H1 (cell line): ENCODE measurements at regions not wholly inside any gene's neighbourhood (a gene's known extent, or its start where the extent isn't known, plus 50 kb on each side); places are given as distances from the start of the nearest gene placed in this dataset.

Source experiments
- CTCF ChIA-PET: fragments of 300-600 bp; sonication (Branson Sonifier 250); formaldehyde crosslinking; loops from one replicate; lab custom pipeline; 2021; ENCODE audit not compliant: partially characterized antibody; lab: Charles Lee
- POLR2A ChIA-PET: fragments of 300-600 bp; sonication (Branson Sonifier 250); formaldehyde crosslinking; loops from one replicate; lab custom pipeline; 2021; ENCODE audit warnings: inconsistent platforms; ENCODE audit not compliant: partially characterized antibody; lab: Charles Lee
- DNase-seq, 2 experiments: peaks; one replicate each; pipeline versions ENCODE4 v3.0.0 to v3.0.0-alpha.2; 2010 to 2022; ENCODE audit warnings: low spot score in 2 of 2, low read depth in 1 of 2, mixed read lengths in 1 of 2
- FAIRE-seq: peaks from 2 replicates; lab custom pipeline; 2011; peaks lifted over from hg19 to GRCh38; lab: Jason Lieb, UNC
- H2AFZ ChIP-seq: 2 replicates; pipeline ENCODE4 v1.8.1; 2012; ENCODE audit warnings: low read length, inconsistent platforms
- H2AK5ac ChIP-seq: 2 replicates; pipeline ENCODE4 v1.6.1; 2013; ENCODE audit warnings: low read depth, low read length
- H2BK120ac ChIP-seq: replicated peaks from 2 replicates; pipeline ENCODE3; 2013; ENCODE audit warnings: low read depth, low read length, inconsistent platforms
- H2BK12ac ChIP-seq: 2 replicates; pipeline ENCODE4 v1.6.1; 2013; ENCODE audit warnings: low read depth, low read length
- H2BK15ac ChIP-seq: 2 replicates; pipeline ENCODE4 v1.6.1; 2013; ENCODE audit warnings: low read length
- H2BK20ac ChIP-seq: 2 replicates; pipeline ENCODE4 v1.6.1; 2013; ENCODE audit warnings: low read length
- H2BK5ac ChIP-seq: 2 replicates; pipeline ENCODE4 v1.6.1; 2013; ENCODE audit warnings: low read depth, low read length
- H3K14ac ChIP-seq: 2 replicates; pipeline ENCODE4 v1.6.1; 2013; ENCODE audit warnings: inconsistent platforms; ENCODE audit not compliant: insufficient read length
- H3K18ac ChIP-seq: 2 replicates; pipeline ENCODE4 v1.6.1; 2013; ENCODE audit warnings: low read length; ENCODE audit errors: extremely low read depth
- H3K23ac ChIP-seq: 2 replicates; pipeline ENCODE4 v1.6.1; 2013; ENCODE audit warnings: inconsistent platforms; ENCODE audit not compliant: insufficient read length
- H3K23me2 ChIP-seq: 2 replicates; pipeline ENCODE4 v1.6.1; 2013; ENCODE audit warnings: low read depth, low read length
- H3K27ac ChIP-seq: 2 replicates; pipeline ENCODE4 v1.6.1; 2011; ENCODE audit warnings: low read depth, low read length, inconsistent platforms
- H3K27me3 ChIP-seq, 4 experiments: replicated peaks in 1 of 4; 1 replicate in 1 of 4; 2 replicates in 3 of 4; pipeline versions ENCODE4 v1.6.1 to v1.8.1; 2011 to 2013; ENCODE audit warnings: low read length in 3 of 4, mild to moderate bottlenecking in 3 of 4, inconsistent platforms in 2 of 4, mixed read lengths in 2 of 4, moderate library complexity in 1 of 4; ENCODE audit not compliant: control insufficient read depth in 3 of 4, insufficient read depth in 3 of 4; ENCODE audit errors: extremely low read depth in 1 of 4
- H3K36me3 ChIP-seq, 4 experiments: 2 replicates each; pipeline versions ENCODE4 v1.6.1 to v1.8.1; 2011 to 2013; ENCODE audit warnings: mild to moderate bottlenecking in 4 of 4, low read length in 3 of 4, moderate library complexity in 2 of 4, control low read depth in 1 of 4, inconsistent platforms in 1 of 4; ENCODE audit not compliant: insufficient read depth in 4 of 4, control insufficient read depth in 2 of 4
- H3K4ac ChIP-seq: replicated peaks from 2 replicates; pipeline ENCODE3; 2013; ENCODE audit warnings: low read length, low read depth, mixed read lengths, inconsistent platforms; ENCODE audit not compliant: insufficient read length
- H3K4me1 ChIP-seq, 4 experiments: replicated peaks in 1 of 4; 1 replicate in 1 of 4; 2 replicates in 3 of 4; pipeline versions ENCODE4 v1.6.1 to v1.8.1; 2011 to 2013; ENCODE audit warnings: low read length in 3 of 4, inconsistent platforms in 2 of 4, mixed read lengths in 1 of 4; ENCODE audit not compliant: insufficient read depth in 4 of 4, control insufficient read depth in 3 of 4
- H3K4me2 ChIP-seq, 2 experiments: 2 replicates each; pipeline versions ENCODE4 v1.6.1 to v1.8.1; 2011 to 2013; ENCODE audit warnings: low read depth in 2 of 2, low read length in 2 of 2, control low read depth in 1 of 2, inconsistent platforms in 1 of 2, mild to moderate bottlenecking in 1 of 2; ENCODE audit not compliant: insufficient read depth in 1 of 2
- H3K4me3 ChIP-seq, 4 experiments: fragments of 200-600, 300-600 bp in 1 of 4; sonication (generic), shearing (Covaris generic), sonication (Bioruptor Twin) in 1 of 4; 2 replicates each; pipeline versions ENCODE4 v1.5.1 to v1.8.1; 2011 to 2016; ENCODE audit warnings: low read length in 4 of 4, low read depth in 3 of 4, control low read depth in 2 of 4, inconsistent platforms in 2 of 4, mild to moderate bottlenecking in 2 of 4, mixed read lengths in 1 of 4, moderate library complexity in 1 of 4; ENCODE audit not compliant: insufficient read depth in 2 of 4; ENCODE audit errors: extremely low read depth in 1 of 4
- H3K56ac ChIP-seq: replicated peaks from 2 replicates; pipeline ENCODE3; 2013; ENCODE audit warnings: low read depth, mild to moderate bottlenecking, mixed read lengths, low read length, inconsistent platforms; ENCODE audit not compliant: insufficient read length
- H3K79me1 ChIP-seq: 2 replicates; pipeline ENCODE4 v1.6.1; 2013; ENCODE audit warnings: low read depth, low read length, control low read depth
- H3K79me2 ChIP-seq, 2 experiments: 2 replicates each; pipeline versions ENCODE4 v1.6.1 to v1.8.1; 2012 to 2013; ENCODE audit warnings: low read length in 2 of 2, mild to moderate bottlenecking in 2 of 2, inconsistent platforms in 1 of 2; ENCODE audit not compliant: insufficient read depth in 2 of 2, control insufficient read depth in 1 of 2
- H3K9ac ChIP-seq, 4 experiments: replicated peaks in 1 of 4; 1 replicate in 1 of 4; 2 replicates in 3 of 4; pipeline versions ENCODE4 v1.6.1 to v1.8.1; 2011 to 2013; ENCODE audit warnings: low read depth in 3 of 4, low read length in 3 of 4, control low read depth in 2 of 4, mild to moderate bottlenecking in 2 of 4, moderate library complexity in 2 of 4, inconsistent platforms in 1 of 4; ENCODE audit errors: extremely low read depth in 1 of 4
- H3K9me3 ChIP-seq, 2 experiments: 2 replicates each; pipeline versions ENCODE4 v1.6.1 to v1.8.1; 2012 to 2013; ENCODE audit warnings: mild to moderate bottlenecking in 2 of 2, moderate library complexity in 2 of 2, control low read depth in 1 of 2, inconsistent platforms in 1 of 2, low read depth in 1 of 2, low read length in 1 of 2, mixed read lengths in 1 of 2; ENCODE audit not compliant: insufficient read depth in 2 of 2
- H4K20me1 ChIP-seq, 2 experiments: replicated peaks in 1 of 2; 2 replicates each; pipeline versions ENCODE3 to v1.8.1; 2011 to 2013; ENCODE audit warnings: inconsistent platforms in 2 of 2, low read length in 2 of 2, mild to moderate bottlenecking in 1 of 2; ENCODE audit not compliant: insufficient read depth in 2 of 2, control insufficient read depth in 1 of 2
- H4K5ac ChIP-seq: 2 replicates; pipeline ENCODE4 v1.6.1; 2013; ENCODE audit warnings: low read length, low read depth, mixed read lengths, inconsistent platforms; ENCODE audit not compliant: insufficient read length
- H4K8ac ChIP-seq: 2 replicates; pipeline ENCODE4 v1.8.0; 2013; ENCODE audit warnings: mild to moderate bottlenecking, moderate library complexity, low read length, inconsistent platforms; ENCODE audit not compliant: insufficient read depth; ENCODE audit errors: extremely low read depth
- H4K91ac ChIP-seq: replicated peaks from 2 replicates; pipeline ENCODE3; 2013; ENCODE audit warnings: low read length, mixed read lengths, inconsistent platforms; ENCODE audit not compliant: insufficient read length
- CHD2 ChIP-seq: IDR thresholded peaks from 2 replicates; pipeline ENCODE4 v1.6.1; 2012; ENCODE audit warnings: low read length, improper control_type of control experiment
- SIN3A ChIP-seq, 2 experiments: IDR thresholded peaks in 1 of 2; conservative IDR thresholded peaks in 1 of 2; 2 replicates each; pipeline ENCODE4 v1.6.1; 2011 to 2012; ENCODE audit warnings: low read length in 2 of 2, improper control_type of control experiment in 1 of 2, low read depth in 1 of 2, mild to moderate bottlenecking in 1 of 2
- ZNF274 ChIP-seq: IDR thresholded peaks from 2 replicates; pipeline ENCODE4 v1.7.0; 2012; ENCODE audit warnings: low read length, borderline replicate concordance; ENCODE audit errors: extremely low read depth
- WGBS, 2 experiments: shearing (Covaris generic) in 1 of 2; methylation state at CpG; one replicate each; pipeline versions ENCODE4 v1.1.6 to v1.1.7; 2013 to 2015; ENCODE audit warnings: low lambda C conversion rate in 2 of 2, mixed read lengths in 2 of 2, inconsistent platforms in 1 of 2, low coverage in 1 of 2, missing lambda C conversion rate in 1 of 2; ENCODE audit not compliant: insufficient replicate concordance in 2 of 2, insufficient coverage in 1 of 2, insufficient read length in 1 of 2; ENCODE audit errors: extremely low coverage in 1 of 2, missing lambda C conversion rate in 1 of 2; 5-methylcytosine and 5-hydroxymethylcytosine counted together

GRCh38 chr2:186427970-186428369 lies 58.1 kb upstream of the ZC3H15 start:
- H4K91ac ChIP-seq, result no peak overlapping the region
- no peaks in the 10 kb centered on the region for H3K4me1 ChIP-seq
- no peak overlapping the region for H2BK15ac ChIP-seq
- TF ChIP-seq ZNF274, result no peak
- TF ChIP-seq CHD2, result no peak
- TF ChIP-seq SIN3A (conservative IDR thresholded peaks at IDR 0.05 in 1 of 2, IDR thresholded peaks at IDR 0.05 in 1 of 2; ENCODE audit: low read depth in 1 of 2, low read length in 2 of 2), result no peak
- DNase-seq, result no peak
- H3K36me3 ChIP-seq, result no peaks in the 10 kb centered on the region
- no peak overlapping the region for H2BK120ac ChIP-seq
- no peaks in the 10 kb centered on the region for H4K20me1 ChIP-seq
- H3K79me1 ChIP-seq, result no peaks in the 10 kb centered on the region
- H3K79me2 ChIP-seq, result no peaks in the 10 kb centered on the region
- ChIA-PET POLR2A (interaction anchor here (1.4 kb wide), 1 partner anchor 12 kb away, joined by 3 read pairs; no protein-coding TSS in a partner anchor), CTCF (interaction anchor here (1.3 kb wide), 1 partner anchor 16 kb away, joined by 3 read pairs; no protein-coding TSS in a partner anchor)
- H2BK12ac ChIP-seq, result no peak overlapping the region
- no peak overlapping the region for H3K18ac ChIP-seq
- no peak for FAIRE-seq
- no peaks in the 10 kb centered on the region for H3K23me2 ChIP-seq
- no peak overlapping the region for H3K14ac ChIP-seq
- no peak overlapping the region for H2AK5ac ChIP-seq
- no peak overlapping the region for H3K4me3 ChIP-seq
- H3K9me3 ChIP-seq, result no peaks in the 10 kb centered on the region
- no peak overlapping the region for H3K4ac ChIP-seq
- H3K56ac ChIP-seq, result no peak overlapping the region
- 84% methylated on average over 2 of the region's 2 CpGs; no CpG with 5 or more reads in 1 of the 2 experiments for WGBS, 2 experiments
- no peak overlapping the region for H2BK5ac ChIP-seq
- H3K4me2 ChIP-seq, result no peak overlapping the region
- H3K23ac ChIP-seq, result no peak overlapping the region
- H4K8ac ChIP-seq, result no peak overlapping the region
- H3K9ac ChIP-seq, result no peak overlapping the region
- no peak overlapping the region for H2BK20ac ChIP-seq
- H4K5ac ChIP-seq, result no peak overlapping the region
- no peak overlapping the region for H2AFZ ChIP-seq
- no peaks in the 10 kb centered on the region for H3K27me3 ChIP-seq
- no peak overlapping the region for H3K27ac ChIP-seq
